Astrocyte of the cerebellum (primary cell): ENCODE measurements at regions not wholly inside any gene's neighbourhood (a gene's known extent, or its start where the extent isn't known, plus 50 kb on each side); places are given as distances from the start of the nearest gene placed in this dataset.

Experiments used
- DNase-seq: peaks from one replicate; pipeline ENCODE4 v3.0.0-alpha.2; 2011; ENCODE audit warnings: low read depth
- H3K4me3 ChIP-seq: 2 replicates; pipeline ENCODE4 v1.5.1; 2011; ENCODE audit warnings: mild to moderate bottlenecking, low read depth, low read length, moderate library complexity
- CTCF ChIP-seq: IDR thresholded peaks from 2 replicates; pipeline ENCODE4 v1.5.1; 2012; ENCODE audit warnings: low read length, low read depth, moderate library complexity, mild to moderate bottlenecking; ENCODE audit errors: missing control alignments
- in situ Hi-C: cut with HindIII; loops from 2 replicates; pipeline ENCODE4 v1.10.0; 2017; ENCODE audit warnings: low sequenced_read_pairs

GRCh38 chr7:47032536-47032908 lies 549.4 kb downstream of the TNS3 start:
- DNase-seq, result no peak
- TF ChIP-seq CTCF, result no peak
- in situ Hi-C loops, result no loop called here
- no peak overlapping the region for H3K4me3 ChIP-seq

- H3K4me3 ChIP-seq, result no peak overlapping the region
- in situ Hi-C loops, result no loop called here
- TF ChIP-seq CTCF, result no peak
- no peak for DNase-seq
Observed at GRCh38 chr7:47031786-47032535, 550.0 kb downstream of the TNS3 start.

- no peak for TF ChIP-seq CTCF
- in situ Hi-C loops, result no loop called here
- no peak for DNase-seq
Observed at GRCh38 chr7:47028284-47028683, 553.6 kb downstream of the TNS3 start.

DNA sequence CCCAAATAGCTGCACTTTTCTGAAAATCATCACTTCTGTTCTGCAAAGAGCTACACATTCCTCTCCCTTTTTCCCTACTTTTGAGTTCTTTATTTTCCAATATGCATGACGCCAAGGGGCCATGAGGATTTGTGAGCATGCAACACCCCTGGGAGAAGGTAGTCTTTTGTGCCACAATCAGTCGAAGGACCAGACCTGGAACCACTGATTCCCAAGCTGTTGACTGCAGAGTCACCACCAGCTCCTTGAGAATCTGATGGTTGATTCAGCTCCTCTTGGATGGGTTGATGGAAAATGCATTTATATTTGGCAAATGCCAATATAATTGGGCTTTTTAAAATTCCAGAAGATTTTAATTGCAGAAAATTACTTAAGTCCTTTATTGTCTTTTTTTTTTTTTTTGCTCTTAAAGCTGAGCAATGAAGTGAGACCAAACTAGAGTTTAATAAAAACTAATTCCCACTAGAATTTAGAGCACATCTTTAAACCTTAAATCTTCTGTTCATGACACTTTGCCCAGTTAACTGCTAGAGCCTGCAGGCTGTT lies 554.1 kb downstream of the TNS3 start:
- in situ Hi-C loops, result no loop called here
- H3K4me3 ChIP-seq, result no peak overlapping the region
- TF ChIP-seq CTCF, result no peak
- no peak for DNase-seq

More at GRCh38 chr7:47028284-47028683, 553.6 kb downstream of the TNS3 start:
- no peak overlapping the region for H3K4me3 ChIP-seq

- DNase-seq, result no peak
- H3K4me3 ChIP-seq, result no peak overlapping the region
- no peak for TF ChIP-seq CTCF
- in situ Hi-C loops, result no loop called here
Observed at GRCh38 chr7:47026780-47027361, 555.0 kb downstream of the TNS3 start.

- H3K4me3 ChIP-seq, result no peak overlapping the region
- in situ Hi-C loops, result no loop called here
- TF ChIP-seq CTCF, result no peak
- no peak for DNase-seq
Observed at GRCh38 chr7:47024991-47025390, 556.9 kb downstream of the TNS3 start.
